ENCODE measurements at regions not wholly inside any gene's neighbourhood (a gene's known extent, or its start where the extent isn't known, plus 50 kb on each side); places are given as distances from the start of the nearest gene placed in this dataset.

GRCh38 chr4:19961091-19961490 is 290.6 kb upstream of the SLIT2 start:
- H4K20me1 ChIP-seq (ENCODE audit: insufficient read depth, low read length, poor library complexity, severe bottlenecking): no peaks in the 10 kb centered on the region
- H3K9ac ChIP-seq (ENCODE audit: low read depth, low read length, poor library complexity, severe bottlenecking): no peak overlapping the region
- no peaks in the 10 kb centered on the region for H3K36me3 ChIP-seq (ENCODE audit: insufficient read depth, low read length)
- no peaks in the 10 kb centered on the region for H3K79me2 ChIP-seq (ENCODE audit: insufficient read depth, low read length)
- TF ChIP-seq CTCF (conservative IDR thresholded peaks at IDR 0.05; ENCODE audit: low read length): no peak
- no peak for TF ChIP-seq EZH2phosphoT487 (IDR thresholded peaks at IDR 0.05; ENCODE audit: borderline replicate concordance)
- no peak overlapping the region for H3K4me2 ChIP-seq (ENCODE audit: low read depth, low read length, poor library complexity, severe bottlenecking)
- H3K27me3 ChIP-seq (ENCODE audit: insufficient read depth, low read length, poor library complexity, severe bottlenecking): no peaks in the 10 kb centered on the region
- H3K4me1 ChIP-seq (ENCODE audit: insufficient read depth, low read length, poor library complexity, severe bottlenecking): no peaks in the 10 kb centered on the region
- H2AFZ ChIP-seq (ENCODE audit: low read length): no peak overlapping the region
- no peaks in the 10 kb centered on the region for H3F3A ChIP-seq (ENCODE audit: low read depth)
- H3K9me2 ChIP-seq (replicated peaks; ENCODE audit: low read depth, low read length): no peaks in the 10 kb centered on the region
- no peaks in the 10 kb centered on the region for H3K9me3 ChIP-seq (ENCODE audit: insufficient read depth, low read depth, low read length)
- H3K4me3 ChIP-seq (ENCODE audit: low read length, poor library complexity, severe bottlenecking): no peak overlapping the region

- no peak overlapping the region for H3K9ac ChIP-seq (ENCODE audit: low read depth, low read length, poor library complexity, severe bottlenecking)
- TF ChIP-seq EZH2phosphoT487 (IDR thresholded peaks at IDR 0.05; ENCODE audit: borderline replicate concordance) (no peak), CTCF (conservative IDR thresholded peaks at IDR 0.05; ENCODE audit: low read length) (no peak)
- H3K79me2 ChIP-seq (ENCODE audit: insufficient read depth, low read length): no peaks in the 10 kb centered on the region
- H3K4me1 ChIP-seq (ENCODE audit: insufficient read depth, low read length, poor library complexity, severe bottlenecking): no peaks in the 10 kb centered on the region
- no peaks in the 10 kb centered on the region for H3F3A ChIP-seq (ENCODE audit: low read depth)
- H3K27me3 ChIP-seq (ENCODE audit: insufficient read depth, low read length, poor library complexity, severe bottlenecking): no peaks in the 10 kb centered on the region
- H3K4me2 ChIP-seq (ENCODE audit: low read depth, low read length, poor library complexity, severe bottlenecking): no peak overlapping the region
- no peaks in the 10 kb centered on the region for H4K20me1 ChIP-seq (ENCODE audit: insufficient read depth, low read length, poor library complexity, severe bottlenecking)
- H3K9me3 ChIP-seq (ENCODE audit: insufficient read depth, low read depth, low read length): no peaks in the 10 kb centered on the region
- no peak overlapping the region for H2AFZ ChIP-seq (ENCODE audit: low read length)
- no peaks in the 10 kb centered on the region for H3K9me2 ChIP-seq (replicated peaks; ENCODE audit: low read depth, low read length)
- no peak overlapping the region for H3K4me3 ChIP-seq (ENCODE audit: low read length, poor library complexity, severe bottlenecking)
- no peaks in the 10 kb centered on the region for H3K36me3 ChIP-seq (ENCODE audit: insufficient read depth, low read length)
These were observed 292.9 kb upstream of the SLIT2 start for GRCh38 chr4:19958848-19959247.

GRCh38 chr4:19947349-19947748 is 304.4 kb upstream of the SLIT2 start:
- H4K20me1 ChIP-seq (ENCODE audit: insufficient read depth, low read length, poor library complexity, severe bottlenecking): no peaks in the 10 kb centered on the region
- H3K9me3 ChIP-seq (ENCODE audit: insufficient read depth, low read depth, low read length): no peaks in the 10 kb centered on the region
- no peak overlapping the region for H2AFZ ChIP-seq (ENCODE audit: low read length)
- no peak overlapping the region for H3K9ac ChIP-seq (ENCODE audit: low read depth, low read length, poor library complexity, severe bottlenecking)
- H3K27me3 ChIP-seq (ENCODE audit: insufficient read depth, low read length, poor library complexity, severe bottlenecking): no peaks in the 10 kb centered on the region
- H3K4me3 ChIP-seq (ENCODE audit: low read length, poor library complexity, severe bottlenecking): no peak overlapping the region
- no peaks in the 10 kb centered on the region for H3K4me1 ChIP-seq (ENCODE audit: insufficient read depth, low read length, poor library complexity, severe bottlenecking)
- no peaks in the 10 kb centered on the region for H3K79me2 ChIP-seq (ENCODE audit: insufficient read depth, low read length)
- no peaks in the 10 kb centered on the region for H3K36me3 ChIP-seq (ENCODE audit: insufficient read depth, low read length)
- no peaks in the 10 kb centered on the region for H3F3A ChIP-seq (ENCODE audit: low read depth)
- no peaks in the 10 kb centered on the region for H3K9me2 ChIP-seq (replicated peaks; ENCODE audit: low read depth, low read length)
- no peak overlapping the region for H3K4me2 ChIP-seq (ENCODE audit: low read depth, low read length, poor library complexity, severe bottlenecking)
- no peak for TF ChIP-seq EZH2phosphoT487 (IDR thresholded peaks at IDR 0.05; ENCODE audit: borderline replicate concordance)
- no peak for TF ChIP-seq CTCF (conservative IDR thresholded peaks at IDR 0.05; ENCODE audit: low read length)

Data from Loucy (cell line).